ENCODE measurements at regions not wholly inside any gene's neighbourhood (a gene's known extent, or its start where the extent isn't known, plus 50 kb on each side); places are given as distances from the start of the nearest gene placed in this dataset.

DNA sequence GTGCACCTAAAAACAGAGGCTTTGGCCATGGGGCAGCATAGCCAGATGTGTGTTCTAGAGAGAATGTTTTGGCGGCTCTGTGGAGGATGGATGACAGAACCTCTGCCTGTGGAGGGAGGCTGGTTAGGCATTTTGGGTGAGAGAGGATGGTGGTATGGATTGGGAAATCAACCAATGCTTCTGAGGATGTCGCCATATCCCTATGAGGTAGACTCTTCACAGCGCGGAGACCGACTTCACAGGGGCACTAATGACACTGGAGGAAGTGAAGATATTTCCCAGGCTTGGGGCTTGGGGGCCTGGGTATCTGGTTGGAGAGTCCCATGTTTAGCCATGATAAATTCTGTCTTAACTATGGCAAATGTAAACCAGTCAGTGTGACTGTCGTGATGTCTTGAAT is 140.6 kb upstream of the KLF4 start:
- Histone ChIP-seq H3K4me1 (ENCODE audit: insufficient read depth, low read length) (peaks cover 20% of the 10 kb centered on the region), H2AK5ac (ENCODE audit: insufficient read length, low read length) (no peak overlapping the region), H3K14ac (ENCODE audit: insufficient read depth, low read length) (no peak overlapping the region), H3K79me2 (ENCODE audit: insufficient read depth, low read length) (no peaks in the 10 kb centered on the region), H4K91ac (ENCODE audit: insufficient read length, low read depth, low read length) (no peak overlapping the region), H3K4me2 (ENCODE audit: insufficient read depth, insufficient read length, low read length) (no peak overlapping the region), H3K23me2 (ENCODE audit: insufficient read length, low read depth, low read length, poor library complexity, severe bottlenecking) (no peaks in the 10 kb centered on the region), H2BK5ac (ENCODE audit: insufficient read length, low read length) (no peak overlapping the region), H2AFZ (ENCODE audit: low read length) (no peak overlapping the region), H3K9ac (ENCODE audit: extremely low read depth, insufficient read length, low read length) (no peak overlapping the region), H3K23ac (ENCODE audit: insufficient read length, low read depth, low read length) (no peak overlapping the region), H2BK20ac (ENCODE audit: low read depth, low read length, poor library complexity, severe bottlenecking) (no peak overlapping the region), H3T11ph (ENCODE audit: low read length) (no peak overlapping the region), H3K18ac (ENCODE audit: insufficient read length, low read depth, low read length) (no peak overlapping the region), H3K9me3 (ENCODE audit: control insufficient read depth, low read depth, low read length) (no peaks in the 10 kb centered on the region), H4K20me1 (ENCODE audit: control insufficient read depth, insufficient read depth, insufficient read length) (no peaks in the 10 kb centered on the region), H4K5ac (ENCODE audit: insufficient read length, low read depth, low read length) (no peak overlapping the region), H3K27ac (ENCODE audit: insufficient read length, low read depth, low read length) (no peak overlapping the region), H3K27me3 (ENCODE audit: insufficient read depth, low read length) (no peaks in the 10 kb centered on the region), H3K79me1 (ENCODE audit: insufficient read depth, low read depth, low read length, poor library complexity, severe bottlenecking) (no peaks in the 10 kb centered on the region), H4K8ac (replicated peaks; ENCODE audit: insufficient read length, low read depth, low read length) (no peak overlapping the region), H2BK15ac (ENCODE audit: low read depth, low read length) (no peak overlapping the region), H2BK12ac (ENCODE audit: insufficient read length, low read depth, low read length) (no peak overlapping the region), H2BK120ac (ENCODE audit: low read depth, low read length, poor library complexity, severe bottlenecking) (no peak overlapping the region), H3K56ac (ENCODE audit: insufficient read length, low read depth, low read length) (no peak overlapping the region), H3K4ac (ENCODE audit: low read depth, low read length) (no peak overlapping the region)
- no peaks in the 10 kb centered on the region; a peak in 1 of 7 replicates for H3K36me3 Mint-ChIP-seq (ENCODE audit: insufficient read depth in 1 of 3, low read depth in 3 of 3)
- DNase-seq, result no peak
- no peak overlapping the region for H3K27ac Mint-ChIP-seq
- no peak overlapping the region for H3K4me3 Mint-ChIP-seq
- no CpG with 5 or more reads among the region's 6 CpGs for WGBS (ENCODE audit: extremely low coverage, insufficient read length, low lambda C conversion rate)
- H3K9me3 Mint-ChIP-seq, result no peaks in the 10 kb centered on the region; a peak in 1 of 5 replicates
- peaks cover 5% of the 10 kb centered on the region for H3K27me3 Mint-ChIP-seq (ENCODE audit: low read depth)
- peaks cover 45 to 46% of the 10 kb centered on the region in 2 experiments for H3K4me1 Mint-ChIP-seq
- TF ChIP-seq CTCF (conservative IDR thresholded peaks at IDR 0.05), result no peak
